ENCODE measurements at regions not wholly inside any gene's neighbourhood (a gene's known extent, or its start where the extent isn't known, plus 50 kb on each side); places are given as distances from the start of the nearest gene placed in this dataset.

GRCh38 chr2:81661081-81661480, 1356.5 kb upstream of the LRRTM1 start:
- H3K4me1 ChIP-seq (ENCODE audit: control insufficient read depth in 1 of 2, extremely low read depth in 1 of 2, insufficient read depth in 2 of 2, low read length in 2 of 2) = no peaks in the 10 kb centered on the region
- H3K9me3 ChIP-seq = no peaks in the 10 kb centered on the region
- ChIA-PET CTCF (interaction anchor here in 1 of 2 donors (0.6 kb wide), 1 partner anchor 1462 kb away, joined by 4 read pairs; no protein-coding TSS in a partner anchor), POLR2A (no interaction called here)
- H3K27me3 ChIP-seq (replicated peaks in 1 of 2; ENCODE audit: control insufficient read depth in 2 of 2, extremely low read depth in 1 of 2, insufficient read depth in 2 of 2, low read length in 1 of 2) = no peaks in the 10 kb centered on the region
- H3K4me1 Mint-ChIP-seq = no peaks in the 10 kb centered on the region
- H3K27ac ChIP-seq (ENCODE audit: low read length) = no peak overlapping the region
- peaks cover 21 to 48% (median 36%) of the 10 kb centered on the region in 3 donors for H3K9me3 Mint-ChIP-seq
- no peaks in the 10 kb centered on the region for H3K36me3 ChIP-seq (ENCODE audit: control insufficient read depth in 2 of 2, extremely low read depth in 1 of 2, insufficient read depth in 1 of 2, low read length in 1 of 2)
- no peaks in the 10 kb centered on the region for H3K36me3 Mint-ChIP-seq
- no peak for ATAC-seq (replicated peaks in 1 of 4)
- no peak for DNase-seq
- H3K4me3 Mint-ChIP-seq = no peak overlapping the region
- WGBS (ENCODE audit: insufficient coverage) = no CpG with 5 or more reads among the region's 3 CpGs
- H3K4me3 ChIP-seq (ENCODE audit: control insufficient read depth in 1 of 2, extremely low read depth in 1 of 2, low read length in 1 of 2) = no peak overlapping the region
- no peaks in the 10 kb centered on the region for H3K27me3 Mint-ChIP-seq
- no peak overlapping the region for H3K27ac Mint-ChIP-seq

GRCh38 chr2:81658227-81658626, 1353.7 kb upstream of the LRRTM1 start:
- no peak overlapping the region for H3K27ac Mint-ChIP-seq
- 64% methylated on average over 4 of the region's 4 CpGs for WGBS (ENCODE audit: insufficient coverage)
- ATAC-seq (replicated peaks in 1 of 4) = no peak

GRCh38 chr2:81650048-81650971, 1345.8 kb upstream of the LRRTM1 start:
- Histone ChIP-seq H3K27me3 (replicated peaks in 1 of 2; ENCODE audit: control insufficient read depth in 2 of 2, extremely low read depth in 1 of 2, insufficient read depth in 2 of 2, low read length in 1 of 2) (no peaks in the 10 kb centered on the region), H3K4me3 (ENCODE audit: control insufficient read depth in 1 of 2, extremely low read depth in 1 of 2, low read length in 1 of 2) (no peak overlapping the region), H3K4me1 (ENCODE audit: control insufficient read depth in 1 of 2, extremely low read depth in 1 of 2, insufficient read depth in 2 of 2, low read length in 2 of 2) (no peaks in the 10 kb centered on the region), H3K36me3 (ENCODE audit: control insufficient read depth in 2 of 2, extremely low read depth in 1 of 2, insufficient read depth in 1 of 2, low read length in 1 of 2) (no peaks in the 10 kb centered on the region), H3K27ac (ENCODE audit: low read length) (no peak overlapping the region), H3K9me3 (no peaks in the 10 kb centered on the region)
- H3K9me3 Mint-ChIP-seq = peaks cover 27 to 54% (median 33%) of the 10 kb centered on the region in 3 donors
- no peak overlapping the region for H3K27ac Mint-ChIP-seq
- H3K4me3 Mint-ChIP-seq = no peak overlapping the region
- H3K36me3 Mint-ChIP-seq = no peaks in the 10 kb centered on the region
- H3K27me3 Mint-ChIP-seq = no peaks in the 10 kb centered on the region
- no peaks in the 10 kb centered on the region for H3K4me1 Mint-ChIP-seq
- POLR2A ChIA-PET = no interaction called here
- DNase-seq (no peak), ATAC-seq (replicated peaks in 1 of 4) (no peak)
- WGBS (ENCODE audit: insufficient coverage) = 30% methylated on average over 2 of the region's 6 CpGs
- CTCF ChIA-PET = no interaction called here

More at GRCh38 chr2:81658227-81658626, 1353.7 kb upstream of the LRRTM1 start:
- Histone ChIP-seq H3K4me1 (ENCODE audit: control insufficient read depth in 1 of 2, extremely low read depth in 1 of 2, insufficient read depth in 2 of 2, low read length in 2 of 2) (no peaks in the 10 kb centered on the region), H3K4me3 (ENCODE audit: control insufficient read depth in 1 of 2, extremely low read depth in 1 of 2, low read length in 1 of 2) (no peak overlapping the region), H3K36me3 (ENCODE audit: control insufficient read depth in 2 of 2, extremely low read depth in 1 of 2, insufficient read depth in 1 of 2, low read length in 1 of 2) (no peaks in the 10 kb centered on the region), H3K27ac (ENCODE audit: low read length) (no peak overlapping the region), H3K27me3 (replicated peaks in 1 of 2; ENCODE audit: control insufficient read depth in 2 of 2, extremely low read depth in 1 of 2, insufficient read depth in 2 of 2, low read length in 1 of 2) (no peaks in the 10 kb centered on the region), H3K9me3 (no peaks in the 10 kb centered on the region)
- Mint-ChIP-seq H3K36me3 (no peaks in the 10 kb centered on the region), H3K9me3 (peaks cover 21 to 62% (median 47%) of the 10 kb centered on the region in 3 donors), H3K27me3 (no peaks in the 10 kb centered on the region), H3K4me3 (no peak overlapping the region), H3K4me1 (no peaks in the 10 kb centered on the region)
- POLR2A ChIA-PET = no interaction called here
- CTCF ChIA-PET = no interaction called here
- no peak for DNase-seq

GRCh38 chr2:81648806-81649205, 1344.3 kb upstream of the LRRTM1 start:
- Histone ChIP-seq H3K27ac (ENCODE audit: low read length) (no peak overlapping the region), H3K27me3 (replicated peaks in 1 of 2; ENCODE audit: control insufficient read depth in 2 of 2, extremely low read depth in 1 of 2, insufficient read depth in 2 of 2, low read length in 1 of 2) (no peaks in the 10 kb centered on the region), H3K4me3 (ENCODE audit: control insufficient read depth in 1 of 2, extremely low read depth in 1 of 2, low read length in 1 of 2) (no peak overlapping the region), H3K4me1 (ENCODE audit: control insufficient read depth in 1 of 2, extremely low read depth in 1 of 2, insufficient read depth in 2 of 2, low read length in 2 of 2) (no peaks in the 10 kb centered on the region), H3K36me3 (ENCODE audit: control insufficient read depth in 2 of 2, extremely low read depth in 1 of 2, insufficient read depth in 1 of 2, low read length in 1 of 2) (no peaks in the 10 kb centered on the region), H3K9me3 (no peaks in the 10 kb centered on the region)
- no peak for DNase-seq
- Mint-ChIP-seq H3K4me3 (no peak overlapping the region), H3K27ac (no peak overlapping the region), H3K27me3 (no peaks in the 10 kb centered on the region), H3K36me3 (no peaks in the 10 kb centered on the region), H3K4me1 (no peaks in the 10 kb centered on the region), H3K9me3 (peaks cover 26 to 43% (median 27%) of the 10 kb centered on the region in 3 donors)
- ChIA-PET POLR2A (no interaction called here), CTCF (no interaction called here)
- no peak for ATAC-seq (replicated peaks in 1 of 4)

GRCh38 chr2:81648370-81648769, 1343.8 kb upstream of the LRRTM1 start:
- no peaks in the 10 kb centered on the region for H3K36me3 Mint-ChIP-seq
- H3K9me3 Mint-ChIP-seq = peaks cover 21 to 43% (median 27%) of the 10 kb centered on the region in 3 donors
- CTCF ChIA-PET = no interaction called here
- Histone ChIP-seq H3K36me3 (ENCODE audit: control insufficient read depth in 2 of 2, extremely low read depth in 1 of 2, insufficient read depth in 1 of 2, low read length in 1 of 2) (no peaks in the 10 kb centered on the region), H3K4me1 (ENCODE audit: control insufficient read depth in 1 of 2, extremely low read depth in 1 of 2, insufficient read depth in 2 of 2, low read length in 2 of 2) (no peaks in the 10 kb centered on the region), H3K9me3 (no peaks in the 10 kb centered on the region), H3K27ac (ENCODE audit: low read length) (no peak overlapping the region), H3K27me3 (replicated peaks in 1 of 2; ENCODE audit: control insufficient read depth in 2 of 2, extremely low read depth in 1 of 2, insufficient read depth in 2 of 2, low read length in 1 of 2) (no peaks in the 10 kb centered on the region), H3K4me3 (ENCODE audit: control insufficient read depth in 1 of 2, extremely low read depth in 1 of 2, low read length in 1 of 2) (no peak overlapping the region)
- POLR2A ChIA-PET = no interaction called here
- WGBS (ENCODE audit: insufficient coverage) = no CpG with 5 or more reads among the region's 5 CpGs
- DNase-seq (no peak), ATAC-seq (replicated peaks in 1 of 4) (no peak)
- no peaks in the 10 kb centered on the region for H3K4me1 Mint-ChIP-seq
- no peak overlapping the region for H3K4me3 Mint-ChIP-seq
- H3K27me3 Mint-ChIP-seq = no peaks in the 10 kb centered on the region
- no peak overlapping the region for H3K27ac Mint-ChIP-seq

GRCh38 chr2:81647715-81648230, 1343.2 kb upstream of the LRRTM1 start:
- CTCF ChIA-PET = interaction anchor here in 1 of 2 donors (0.5 kb wide), 1 partner anchor 398 kb away, joined by 6 read pairs; no protein-coding TSS in a partner anchor
- Histone ChIP-seq H3K4me1 (ENCODE audit: control insufficient read depth in 1 of 2, extremely low read depth in 1 of 2, insufficient read depth in 2 of 2, low read length in 2 of 2) (no peaks in the 10 kb centered on the region), H3K9me3 (no peaks in the 10 kb centered on the region), H3K27me3 (replicated peaks in 1 of 2; ENCODE audit: control insufficient read depth in 2 of 2, extremely low read depth in 1 of 2, insufficient read depth in 2 of 2, low read length in 1 of 2) (no peaks in the 10 kb centered on the region), H3K36me3 (ENCODE audit: control insufficient read depth in 2 of 2, extremely low read depth in 1 of 2, insufficient read depth in 1 of 2, low read length in 1 of 2) (no peaks in the 10 kb centered on the region), H3K27ac (ENCODE audit: low read length) (no peak overlapping the region), H3K4me3 (ENCODE audit: control insufficient read depth in 1 of 2, extremely low read depth in 1 of 2, low read length in 1 of 2) (no peak overlapping the region)
- peaks cover 19 to 42% (median 26%) of the 10 kb centered on the region in 3 donors for H3K9me3 Mint-ChIP-seq
- H3K36me3 Mint-ChIP-seq = no peaks in the 10 kb centered on the region
- POLR2A ChIA-PET = no interaction called here
- DNase-seq = no peak
- H3K4me1 Mint-ChIP-seq = no peaks in the 10 kb centered on the region
- H3K4me3 Mint-ChIP-seq = no peak overlapping the region
- ATAC-seq (replicated peaks in 1 of 4) = no peak
- no peak overlapping the region for H3K27ac Mint-ChIP-seq
- H3K27me3 Mint-ChIP-seq = no peaks in the 10 kb centered on the region
